ENCODE measurements at regions not wholly inside any gene's neighbourhood (a gene's known extent, or its start where the extent isn't known, plus 50 kb on each side); places are given as distances from the start of the nearest gene placed in this dataset.

GRCh38 chr10:32144817-32145688 is 88.8 kb upstream of the KIF5B start (continued):
- TF ChIP-seq ZBTB11 (tag by site-specific recombination; conservative IDR thresholded peaks at IDR 0.05; ENCODE audit: low read depth) (peak; percentile 76), GLI2 (tag by site-specific recombination; IDR thresholded peaks at IDR 0.05; ENCODE audit: borderline replicate concordance, low read depth) (peak; percentile 34; the same call in 1 of the 2 replicates), ZNF510 (tag by site-specific recombination; IDR thresholded peaks at IDR 0.05; ENCODE audit: insufficient replicate concordance) (peak; percentile 65), ZNF549 (tag by site-specific recombination; IDR thresholded peaks at IDR 0.05) (no peak), ZNF585B (tag by site-specific recombination; IDR thresholded peaks at IDR 0.05) (no peak), ZNF571 (tag by site-specific recombination; IDR thresholded peaks at IDR 0.05) (no peak), ZXDB (tag by site-specific recombination; IDR thresholded peaks at IDR 0.05) (0 out of 2 replicates have a peak, but pooled peaks have one; percentile 44), ZNF121 (tag by site-specific recombination; IDR thresholded peaks at IDR 0.05) (peak; percentile 37; the same call in 1 of the 2 replicates), ZNF184 (tag by site-specific recombination; IDR thresholded peaks at IDR 0.05) (no peak), ZNF148 (tag by site-specific recombination; IDR thresholded peaks at IDR 0.05; ENCODE audit: borderline replicate concordance) (no peak), ZNF623 (tag by site-specific recombination; IDR thresholded peaks at IDR 0.05) (peak; percentile 67), ZNF433 (tag by site-specific recombination; IDR thresholded peaks at IDR 0.05; ENCODE audit: low read depth) (peak; percentile 75; the same call in 1 of the 2 replicates), PRDM4 (tag by site-specific recombination; IDR thresholded peaks at IDR 0.05) (no peak; the same call in 1 of the 2 replicates), ZFP3 (tag by site-specific recombination; IDR thresholded peaks at IDR 0.05; ENCODE audit: low read depth) (no peak), ZNF629 (tag by site-specific recombination; IDR thresholded peaks at IDR 0.05) (peak; percentile 53; the same call in 1 of the 2 replicates), ZBTB17 (tag by site-specific recombination; IDR thresholded peaks at IDR 0.05) (no peak), ZNF24 (tag by site-specific recombination; IDR thresholded peaks at IDR 0.05) (no peak), ZNF501 (tag by site-specific recombination; IDR thresholded peaks at IDR 0.05) (no peak), KLF16 (tag by site-specific recombination; IDR thresholded peaks at IDR 0.05) (no peak), GFI1B (tag by site-specific recombination; IDR thresholded peaks at IDR 0.05) (0 out of 2 replicates have a peak, but pooled peaks have one; percentile 11), ZNF777 (tag by site-specific recombination; IDR thresholded peaks at IDR 0.05; ENCODE audit: borderline replicate concordance) (no peak), ZNF654 (tag by site-specific recombination; IDR thresholded peaks at IDR 0.05; ENCODE audit: low read depth) (peak; percentile 28), REPIN1 (tag by site-specific recombination; IDR thresholded peaks at IDR 0.05; ENCODE audit: low read depth) (no peak), ZNF140 (tag by site-specific recombination; IDR thresholded peaks at IDR 0.05) (0 out of 2 replicates have a peak, but pooled peaks have one; percentile 57), ZNF791 (tag by site-specific recombination; IDR thresholded peaks at IDR 0.05) (0 out of 2 replicates have a peak, but pooled peaks have one; percentile 15), ZNF426 (tag by site-specific recombination; IDR thresholded peaks at IDR 0.05) (peak; percentile 86), ZNF112 (tag by site-specific recombination; IDR thresholded peaks at IDR 0.05) (no peak), MZF1 (tag by site-specific recombination; IDR thresholded peaks at IDR 0.05; ENCODE audit: borderline replicate concordance) (no peak), ZNF624 (tag by site-specific recombination; IDR thresholded peaks at IDR 0.05) (no peak)
